H9 (cell line): ENCODE measurements at regions not wholly inside any gene's neighbourhood (a gene's known extent, or its start where the extent isn't known, plus 50 kb on each side); places are given as distances from the start of the nearest gene placed in this dataset.

Experiments used
- DNase-seq: peaks from one replicate; pipeline ENCODE4 v3.0.0-alpha.2; 2017
- H2AFZ ChIP-seq: one replicate; pipeline ENCODE4 v1.6.1; 2013; ENCODE audit warnings: mild to moderate bottlenecking, low read length, control low read depth, moderate library complexity
- H2AK5ac ChIP-seq: 2 replicates; pipeline ENCODE4 v1.6.1; 2013; ENCODE audit warnings: low read length, control low read depth, mixed read lengths; ENCODE audit not compliant: insufficient read length
- H2BK120ac ChIP-seq: one replicate; pipeline ENCODE4 v1.6.1; 2013; ENCODE audit warnings: low read depth, mild to moderate bottlenecking, low read length, control low read depth, inconsistent platforms; ENCODE audit not compliant: poor library complexity, severe bottlenecking
- H2BK12ac ChIP-seq: 2 replicates; pipeline ENCODE4 v1.6.1; 2013; ENCODE audit warnings: low read length, control low read depth, mixed read lengths, low read depth; ENCODE audit not compliant: insufficient read length
- H2BK15ac ChIP-seq: 2 replicates; pipeline ENCODE4 v1.6.1; 2013; ENCODE audit warnings: low read depth, low read length, control low read depth
- H2BK20ac ChIP-seq: one replicate; pipeline ENCODE4 v1.6.1; 2013; ENCODE audit warnings: low read depth, mild to moderate bottlenecking, low read length, control low read depth, inconsistent platforms; ENCODE audit not compliant: poor library complexity, severe bottlenecking
- H2BK5ac ChIP-seq: 2 replicates; pipeline ENCODE4 v1.6.1; 2013; ENCODE audit warnings: low read length, control low read depth, mixed read lengths; ENCODE audit not compliant: insufficient read length
- H3K14ac ChIP-seq: 2 replicates; pipeline ENCODE4 v1.6.1; 2013; ENCODE audit warnings: low read length, control low read depth; ENCODE audit not compliant: insufficient read depth
- H3K18ac ChIP-seq: 2 replicates; pipeline ENCODE4 v1.6.1; 2013; ENCODE audit warnings: low read depth, mild to moderate bottlenecking, mixed read lengths, low read length, control low read depth; ENCODE audit not compliant: insufficient read length
- H3K23ac ChIP-seq: 2 replicates; pipeline ENCODE4 v1.6.1; 2013; ENCODE audit warnings: low read length, control low read depth, mixed read lengths, low read depth; ENCODE audit not compliant: insufficient read length
- H3K23me2 ChIP-seq: 2 replicates; pipeline ENCODE4 v1.6.1; 2013; ENCODE audit warnings: low read depth, mild to moderate bottlenecking, mixed read lengths, low read length, control low read depth; ENCODE audit not compliant: insufficient read length, poor library complexity, severe bottlenecking
- H3K27ac ChIP-seq: 2 replicates; pipeline ENCODE4 v1.5.1; 2013; ENCODE audit warnings: low read length, control low read depth, mixed read lengths, low read depth; ENCODE audit not compliant: insufficient read length
- H3K27me3 ChIP-seq: 2 replicates; pipeline ENCODE4 v1.6.1; 2013; ENCODE audit warnings: low read length, control low read depth, inconsistent platforms; ENCODE audit not compliant: insufficient read depth
- H3K4ac ChIP-seq: 2 replicates; pipeline ENCODE4 v1.6.1; 2013; ENCODE audit warnings: low read depth, mild to moderate bottlenecking, control low read depth, inconsistent platforms, low read length, moderate library complexity
- H3K4me1 ChIP-seq: 2 replicates; pipeline ENCODE4 v1.6.1; 2013; ENCODE audit warnings: low read length, control low read depth, inconsistent platforms; ENCODE audit not compliant: insufficient read depth
- H3K4me2 ChIP-seq: 2 replicates; pipeline ENCODE4 v1.6.1; 2013; ENCODE audit warnings: low read length, control low read depth, mixed read lengths; ENCODE audit not compliant: insufficient read length, insufficient read depth
- H3K56ac ChIP-seq: 2 replicates; pipeline ENCODE4 v1.6.1; 2013; ENCODE audit warnings: low read depth, mild to moderate bottlenecking, mixed read lengths, low read length, control low read depth; ENCODE audit not compliant: insufficient read length
- H3K79me1 ChIP-seq: 2 replicates; pipeline ENCODE4 v1.6.1; 2013; ENCODE audit warnings: low read depth, mild to moderate bottlenecking, moderate library complexity, low read length, control low read depth, inconsistent platforms; ENCODE audit not compliant: insufficient read depth, poor library complexity, severe bottlenecking
- H3K79me2 ChIP-seq: 2 replicates; pipeline ENCODE4 v1.6.1; 2013; ENCODE audit warnings: low read length, control low read depth, inconsistent platforms; ENCODE audit not compliant: insufficient read depth
- H3K9ac ChIP-seq: 2 replicates; pipeline ENCODE4 v1.6.1; 2013; ENCODE audit warnings: low read length, control low read depth, mixed read lengths; ENCODE audit not compliant: insufficient read length; ENCODE audit errors: extremely low read depth
- H3K9me3 ChIP-seq: one replicate; pipeline ENCODE4 v1.6.1; 2013; ENCODE audit warnings: low read depth, low read length, inconsistent platforms; ENCODE audit not compliant: control insufficient read depth
- H3T11ph ChIP-seq: one replicate; pipeline ENCODE4 v1.6.1; 2013; ENCODE audit warnings: mild to moderate bottlenecking, low read length, control low read depth, inconsistent platforms
- H4K20me1 ChIP-seq: one replicate; pipeline ENCODE4 v1.6.1; 2013; ENCODE audit not compliant: control insufficient read depth, insufficient read length, insufficient read depth
- H4K5ac ChIP-seq: 2 replicates; pipeline ENCODE4 v1.6.1; 2013; ENCODE audit warnings: low read depth, mild to moderate bottlenecking, mixed read lengths, low read length, control low read depth; ENCODE audit not compliant: insufficient read length
- H4K8ac ChIP-seq: replicated peaks from 2 replicates; pipeline ENCODE4 v1.6.1; 2013; ENCODE audit warnings: low read length, control low read depth, mixed read lengths, low read depth; ENCODE audit not compliant: insufficient read length
- H4K91ac ChIP-seq: 2 replicates; pipeline ENCODE4 v1.6.1; 2013; ENCODE audit warnings: low read depth, mild to moderate bottlenecking, moderate library complexity, mixed read lengths, low read length, control low read depth; ENCODE audit not compliant: insufficient read length
- H3K27ac Mint-ChIP-seq, 3 experiments: 2 replicates in 2 of 3; 3 replicates in 1 of 3; pipeline ENCODE4 v1.8.0; 2020 to 2021; ENCODE audit warnings: mixed read lengths in 3 of 3, mild to moderate bottlenecking in 1 of 3, moderate library complexity in 1 of 3
- H3K27me3 Mint-ChIP-seq: 2 replicates; pipeline ENCODE4 v1.8.0; 2021; ENCODE audit warnings: low read depth, mild to moderate bottlenecking, moderate library complexity, mixed read lengths
- H3K36me3 Mint-ChIP-seq, 3 experiments: 2 replicates in 2 of 3; 3 replicates in 1 of 3; pipeline ENCODE4 v1.8.0; 2020 to 2021; ENCODE audit warnings: low read depth in 3 of 3, mixed read lengths in 3 of 3; ENCODE audit not compliant: insufficient read depth in 1 of 3
- H3K4me1 Mint-ChIP-seq, 2 experiments: 2 replicates each; pipeline ENCODE4 v1.8.0; 2020; ENCODE audit warnings: mixed read lengths in 2 of 2
- H3K4me3 Mint-ChIP-seq, 2 experiments: 2 replicates in 1 of 2; 3 replicates in 1 of 2; pipeline ENCODE4 v1.8.0; 2020 to 2021; ENCODE audit warnings: mild to moderate bottlenecking in 2 of 2, mixed read lengths in 2 of 2, moderate library complexity in 1 of 2
- H3K9me3 Mint-ChIP-seq, 2 experiments: 2 replicates in 1 of 2; 3 replicates in 1 of 2; pipeline ENCODE4 v1.8.0; 2020; ENCODE audit warnings: mild to moderate bottlenecking in 2 of 2, mixed read lengths in 2 of 2, moderate library complexity in 1 of 2
- CTCF ChIP-seq: fragments of 200-600 bp; sonication (generic); conservative IDR thresholded peaks from 3 replicates; pipeline ENCODE4 v1.8.0; 2021; ENCODE audit warnings: antibody characterized with exemption, mild to moderate bottlenecking
- WGBS: extraction: QIAGEN DNeasy Blood & Tissue Kit; methylation state at CpG from one replicate; pipeline ENCODE4 v1.1.7; 2013; ENCODE audit warnings: missing lambda C conversion rate, low lambda C conversion rate, mixed read lengths; ENCODE audit not compliant: insufficient read length; ENCODE audit errors: extremely low coverage; 5-methylcytosine and 5-hydroxymethylcytosine counted together

DNA sequence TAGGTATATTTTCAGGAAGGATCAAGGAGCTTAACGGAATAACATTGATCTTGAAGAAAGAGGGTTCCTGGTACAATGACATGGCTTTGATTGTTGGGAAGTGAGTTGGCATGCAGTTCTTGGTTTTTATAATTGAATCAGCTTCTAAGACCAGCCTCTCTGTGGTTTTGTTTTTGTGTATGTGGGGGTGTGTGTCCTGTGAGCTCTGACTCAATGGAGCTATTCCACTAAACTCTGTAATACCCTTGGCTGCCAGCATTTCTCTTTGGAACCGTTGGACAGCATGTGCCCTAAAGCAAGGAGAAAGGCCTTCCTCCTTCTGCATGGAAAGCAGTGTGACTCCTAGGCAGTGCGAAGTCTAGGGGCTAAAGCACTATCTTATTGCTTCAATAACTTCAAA, 124.8 kb downstream of the EDEM1 start:
- no peak overlapping the region for H2BK20ac ChIP-seq
- Mint-ChIP-seq H3K27me3 (peaks cover 2% of the 10 kb centered on the region; the same call in 1 of the 2 replicates), H3K4me3 (no peak overlapping the region), H3K4me1 (no peaks in the 10 kb centered on the region), H3K27ac (no peak overlapping the region), H3K36me3 (no peaks in the 10 kb centered on the region), H3K9me3 (no peaks in the 10 kb centered on the region)
- H3K23ac ChIP-seq = no peak overlapping the region
- no peaks in the 10 kb centered on the region for H4K20me1 ChIP-seq
- no peaks in the 10 kb centered on the region for H3K9me3 ChIP-seq
- no peak overlapping the region for H2AFZ ChIP-seq
- no peak overlapping the region for H3K27ac ChIP-seq
- no peak overlapping the region for H4K5ac ChIP-seq
- H3K4me1 ChIP-seq = no peaks in the 10 kb centered on the region
- H3K4ac ChIP-seq = no peak overlapping the region
- no peaks in the 10 kb centered on the region for H3K23me2 ChIP-seq
- no peak overlapping the region for H3K56ac ChIP-seq
- H3K27me3 ChIP-seq = no peaks in the 10 kb centered on the region
- no peak overlapping the region for H2AK5ac ChIP-seq
- H3K79me1 ChIP-seq = no peaks in the 10 kb centered on the region
- no peak overlapping the region for H3K18ac ChIP-seq
- no peak overlapping the region for H2BK12ac ChIP-seq
- WGBS = no CpG with 5 or more reads among the region's 3 CpGs
- H3K79me2 ChIP-seq = no peaks in the 10 kb centered on the region
- TF ChIP-seq CTCF = no peak
- H2BK5ac ChIP-seq = no peak overlapping the region
- H3K4me2 ChIP-seq = no peak overlapping the region
- no peak overlapping the region for H4K91ac ChIP-seq
- H3K9ac ChIP-seq = no peak overlapping the region
- no peak for DNase-seq
- no peak overlapping the region for H3T11ph ChIP-seq
- H4K8ac ChIP-seq = no peak overlapping the region
- H2BK15ac ChIP-seq = no peak overlapping the region
- H3K14ac ChIP-seq = no peak overlapping the region
- no peak overlapping the region for H2BK120ac ChIP-seq
